ENCODE measurements at regions not wholly inside any gene's neighbourhood (a gene's known extent, or its start where the extent isn't known, plus 50 kb on each side); places are given as distances from the start of the nearest gene placed in this dataset.

DNA sequence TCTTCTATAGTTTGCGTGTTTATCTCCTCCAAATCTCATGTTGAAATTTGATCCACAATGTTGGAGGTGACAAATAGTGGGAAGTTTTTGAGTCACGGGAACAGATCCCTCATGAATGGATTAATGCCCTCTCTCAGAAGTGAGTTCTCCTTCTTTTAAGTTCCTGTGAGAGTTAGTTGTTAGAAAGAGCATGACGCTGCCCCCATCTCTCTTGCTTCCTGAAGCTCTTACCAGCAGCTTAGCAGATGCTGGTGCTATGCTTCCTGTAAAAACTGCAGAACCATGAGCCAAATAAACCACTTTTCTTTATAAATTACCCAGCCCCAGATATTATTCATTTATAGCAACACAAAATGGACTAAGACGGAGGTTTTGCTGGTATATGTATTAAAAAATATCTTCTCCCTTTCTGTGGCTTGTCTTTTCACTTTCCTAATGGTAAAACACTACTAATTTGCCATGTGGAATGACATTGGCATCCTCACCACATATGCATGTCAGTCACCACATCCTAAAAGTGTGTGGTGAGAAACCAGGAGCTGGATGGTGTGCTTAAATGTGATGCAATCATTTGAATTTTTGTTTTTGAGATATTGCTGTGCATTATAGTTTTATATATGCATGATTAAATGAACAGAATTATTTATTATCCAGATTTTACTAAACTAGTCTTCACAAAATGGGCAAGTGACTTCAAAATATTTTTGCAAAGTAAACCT is 449.3 kb downstream of the ADAMTS20 start:
- DNase-seq (ENCODE audit: low spot score in 2 of 2) (no peak), FAIRE-seq (no peak)

- DNase-seq (ENCODE audit: low spot score in 2 of 2) = no peak
- FAIRE-seq = no peak
Observed at GRCh38 chr12:43100231-43100630, 451.8 kb downstream of the ADAMTS20 start.

DNA sequence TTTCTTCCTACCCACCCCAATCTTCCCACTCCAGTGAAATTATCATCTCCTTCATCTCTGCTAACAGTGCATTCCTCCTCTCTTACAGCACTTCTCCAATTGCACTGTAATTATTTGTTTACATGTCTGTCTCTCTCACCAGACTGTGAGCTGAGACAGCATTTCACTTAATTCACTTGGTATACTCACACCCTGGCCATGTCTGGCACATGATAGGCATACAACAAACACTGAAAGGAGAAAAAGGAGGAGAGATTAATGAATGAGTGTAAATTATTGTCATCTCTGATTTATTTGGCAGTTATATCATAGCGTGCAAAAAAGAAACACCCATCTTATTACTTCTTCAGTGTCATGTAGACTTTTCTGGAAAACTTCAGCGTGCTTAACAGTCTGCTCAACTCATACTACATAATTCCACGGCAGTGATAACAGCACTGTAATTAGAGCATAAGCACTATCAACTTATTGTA is 452.3 kb downstream of the ADAMTS20 start:
- FAIRE-seq (no peak), DNase-seq (ENCODE audit: low spot score in 2 of 2) (no peak)

- DNase-seq (ENCODE audit: low spot score in 2 of 2) (no peak), FAIRE-seq (no peak)
Observed at GRCh38 chr12:43098766-43099550, 453.0 kb downstream of the ADAMTS20 start.

GRCh38 chr12:43098071-43098470 is 453.9 kb downstream of the ADAMTS20 start:
- DNase-seq (ENCODE audit: low spot score in 2 of 2) = no peak

GRCh38 chr12:43097471-43097870 is 454.5 kb downstream of the ADAMTS20 start:
- no peak for FAIRE-seq
- no peak for DNase-seq (ENCODE audit: low spot score in 2 of 2)

More at GRCh38 chr12:43098071-43098470, 453.9 kb downstream of the ADAMTS20 start:
- no peak for FAIRE-seq

- FAIRE-seq = no peak
- DNase-seq (ENCODE audit: low spot score in 2 of 2) = no peak
Observed at GRCh38 chr12:43095669-43096280, 456.2 kb downstream of the ADAMTS20 start.

- FAIRE-seq (no peak), DNase-seq (ENCODE audit: low spot score in 2 of 2) (no peak)
Observed at GRCh38 chr12:43094886-43095575, 457.0 kb downstream of the ADAMTS20 start.

DNA sequence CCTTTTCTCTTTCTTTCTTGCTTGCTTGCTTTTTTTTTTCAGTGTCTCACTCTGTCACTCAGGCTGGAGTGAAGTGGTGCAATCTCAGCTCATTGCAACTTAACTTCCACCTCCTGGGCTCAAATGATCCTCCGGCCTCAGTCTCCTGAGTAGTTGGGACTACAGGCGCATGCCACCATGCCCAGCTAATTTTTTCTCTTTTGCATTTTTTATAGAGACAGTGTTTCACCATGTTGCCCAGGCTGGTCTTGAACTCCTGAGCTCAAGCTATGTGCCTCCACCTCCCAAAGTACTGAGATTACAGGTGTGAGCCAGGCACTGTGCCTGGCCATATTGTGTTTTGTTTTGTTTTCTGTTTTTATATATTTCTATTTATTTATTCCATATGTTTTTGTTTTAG is 461.0 kb downstream of the ADAMTS20 start:
- no peak for FAIRE-seq
- no peak for DNase-seq (ENCODE audit: low spot score in 2 of 2)

- DNase-seq (ENCODE audit: low spot score in 2 of 2) (no peak), FAIRE-seq (no peak)
Observed at GRCh38 chr12:43087195-43088091, 464.6 kb downstream of the ADAMTS20 start.

- no peak for FAIRE-seq
Observed at GRCh38 chr12:43079476-43079875, 472.5 kb downstream of the ADAMTS20 start.

DNA sequence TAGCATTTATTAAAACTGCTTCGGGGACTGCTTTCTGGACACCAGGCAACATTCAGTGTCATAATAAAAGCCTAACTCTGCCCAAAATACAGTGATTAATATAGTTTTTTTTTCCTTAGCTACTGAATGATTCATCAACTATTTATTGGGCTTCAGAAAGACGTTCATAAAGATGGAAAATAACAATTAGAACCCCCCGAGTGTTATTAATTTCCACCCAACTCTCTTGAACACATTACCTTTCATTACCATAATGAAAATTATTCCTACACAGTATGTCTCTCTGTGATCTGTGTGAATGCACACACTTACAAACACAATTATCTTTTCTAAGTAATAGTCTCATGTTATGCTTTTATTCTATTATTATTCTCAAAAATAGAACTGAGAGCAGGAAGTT is 473.0 kb downstream of the ADAMTS20 start:
- DNase-seq (ENCODE audit: low spot score in 2 of 2) = no peak
- FAIRE-seq = no peak

More at GRCh38 chr12:43079476-43079875, 472.5 kb downstream of the ADAMTS20 start:
- DNase-seq (ENCODE audit: low spot score in 2 of 2) = no peak

- DNase-seq (ENCODE audit: low spot score in 2 of 2) (no peak), FAIRE-seq (no peak)
Observed at GRCh38 chr12:43072431-43072830, 479.6 kb downstream of the ADAMTS20 start.

DNA sequence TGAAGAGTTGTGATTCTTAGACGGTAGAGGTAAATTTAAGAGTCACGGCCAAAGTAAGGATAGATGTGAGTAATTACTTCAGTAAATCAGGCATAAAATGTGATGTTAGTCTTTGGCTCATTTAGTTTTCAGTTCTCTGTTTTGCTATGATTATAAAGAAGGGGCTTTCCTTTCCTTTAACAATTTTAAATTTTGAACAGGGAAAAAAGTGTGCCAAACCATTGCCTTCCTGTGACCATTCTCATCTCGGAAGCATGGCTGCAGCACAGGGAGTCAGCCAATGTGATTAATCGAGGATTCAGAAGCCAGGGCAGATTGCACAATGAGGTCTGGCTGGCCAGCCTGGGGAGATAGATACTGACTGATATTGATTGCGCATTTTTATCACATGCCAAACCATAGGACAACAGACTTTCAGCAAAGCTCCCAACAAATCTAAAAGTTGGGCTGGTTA is 480.2 kb upstream of the PRICKLE1 start:
- FAIRE-seq (no peak), DNase-seq (ENCODE audit: low spot score in 2 of 2) (no peak)

DNA sequence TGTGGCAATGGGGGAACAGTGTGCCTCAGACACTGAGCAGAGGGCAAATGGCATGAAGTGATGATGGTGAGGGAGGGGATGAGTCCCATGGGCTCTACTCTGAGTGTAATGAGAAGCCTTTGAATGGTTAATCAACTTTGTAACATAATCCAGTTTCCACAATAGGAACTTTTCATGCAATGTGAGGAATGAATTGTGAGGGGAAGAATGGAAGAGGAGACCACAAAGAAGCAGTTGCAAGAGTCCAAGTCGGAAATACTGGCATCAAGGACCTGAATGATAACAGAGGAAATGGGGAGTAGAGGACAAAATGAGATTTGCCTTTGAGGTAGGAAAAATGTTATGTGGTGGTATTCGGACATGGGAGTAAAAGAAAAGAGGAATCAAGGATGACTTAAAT is 476.9 kb upstream of the PRICKLE1 start:
- FAIRE-seq (no peak), DNase-seq (ENCODE audit: low spot score in 2 of 2) (no peak)

GRCh38 chr12:43063650-43064049 is 474.1 kb upstream of the PRICKLE1 start:
- DNase-seq (ENCODE audit: low spot score in 2 of 2) = no peak
- FAIRE-seq = no peak

DNA sequence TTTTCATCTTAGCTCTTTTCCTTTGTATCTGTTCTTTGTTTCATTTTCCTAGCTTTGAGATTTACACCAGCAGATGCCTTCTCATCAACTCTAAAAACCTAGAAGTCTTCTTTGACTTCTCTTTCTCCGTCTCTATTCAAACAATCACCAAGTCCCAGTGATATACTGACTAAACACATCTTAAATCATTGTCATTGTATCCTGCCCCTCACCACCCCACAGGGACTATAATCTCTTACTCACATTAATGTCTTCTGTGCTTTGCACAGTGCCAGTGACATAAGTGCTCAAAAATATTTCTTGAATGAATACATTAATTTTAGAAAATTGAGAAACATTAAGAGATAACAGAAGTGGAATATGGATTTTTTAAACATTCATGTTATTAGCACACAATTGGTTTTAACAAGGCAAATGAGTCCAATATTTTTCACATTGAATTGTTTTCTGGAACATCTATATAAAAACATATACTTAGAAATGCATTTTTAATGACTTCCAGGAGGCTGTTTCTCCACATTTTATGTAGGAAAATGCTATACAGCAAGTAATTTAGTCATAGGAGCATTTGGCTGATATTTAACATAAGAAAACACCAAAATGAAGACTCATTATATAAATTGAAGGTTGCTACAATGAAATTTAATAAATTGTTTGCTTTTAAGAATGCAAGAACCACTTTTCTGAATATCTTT is 472.8 kb upstream of the PRICKLE1 start:
- no peak for FAIRE-seq
- no peak for DNase-seq (ENCODE audit: low spot score in 2 of 2)

- DNase-seq (ENCODE audit: low spot score in 2 of 2) (no peak), FAIRE-seq (no peak)
Observed at GRCh38 chr12:43060742-43061141, 471.2 kb upstream of the PRICKLE1 start.

- FAIRE-seq = no peak
- no peak for DNase-seq (ENCODE audit: low spot score in 2 of 2)
Observed at GRCh38 chr12:43058616-43059015, 469.1 kb upstream of the PRICKLE1 start.
